HepG2 (cell line): ENCODE measurements at regions not wholly inside any gene's neighbourhood (a gene's known extent, or its start where the extent isn't known, plus 50 kb on each side); places are given as distances from the start of the nearest gene placed in this dataset.

Experiments
- ATAC-seq: fragments of 200-7000 bp; cut with Tn5 transposase; 3 replicates; pipeline ENCODE4 v1.9.1; 2020; ENCODE audit warnings: mild to moderate bottlenecking, moderate library complexity
- BruUV-seq: library from RNA; stranded (reverse); fragments of 400-500 nt; replicated peaks from 2 replicates; lab custom pipeline; 2021; lab: Mats Ljungman, UMichigan
- CTCF ChIA-PET: fragments of 300-600 bp; formaldehyde crosslinking; extraction: SDS; loops from one replicate; lab custom pipeline; 2021; ENCODE audit warnings: low total read pairs, inconsistent platforms, low intra/inter-chr PET ratio; lab: Yijun Ruan, JAX
- POLR2A ChIA-PET: fragments of 350-600 bp; sonication (Branson Sonifier 250); formaldehyde crosslinking; loops from one replicate; lab custom pipeline; 2020; ENCODE audit warnings: antibody characterized with exemption, inconsistent platforms; lab: Yijun Ruan, JAX
- DNase-seq: peaks from one replicate; pipeline ENCODE4 v3.0.0-alpha.2; 2015; ENCODE audit warnings: low spot score
- FAIRE-seq: peaks from 3 replicates; lab custom pipeline; 2011; peaks lifted over from hg19 to GRCh38; lab: Jason Lieb, UNC
- H2AFZ ChIP-seq: one replicate; pipeline ENCODE4 v1.6.1; 2011; ENCODE audit warnings: low read length, inconsistent platforms
- H3K27ac ChIP-seq: fragments of 300-600 bp; 3 replicates; pipeline ENCODE4 v1.8.0; 2011; ENCODE audit warnings: mixed run types, mild to moderate bottlenecking, mixed read lengths, low read length, inconsistent platforms; ENCODE audit not compliant: insufficient read depth; ENCODE audit errors: extremely low read length
- H3K27me3 ChIP-seq, 2 experiments: fragments of 200-600 bp in 1 of 2; 2 replicates in 1 of 2; 3 replicates in 1 of 2; pipeline versions ENCODE4 v1.6.0 to v1.8.0; 2011; ENCODE audit warnings: low read length in 2 of 2, mild to moderate bottlenecking in 2 of 2, moderate library complexity in 2 of 2, inconsistent platforms in 1 of 2; ENCODE audit not compliant: insufficient read depth in 2 of 2, control insufficient read depth in 1 of 2
- H3K36me3 ChIP-seq, 2 experiments: fragments of 200-600 bp in 1 of 2; replicated peaks in 1 of 2; 2 replicates in 1 of 2; 3 replicates in 1 of 2; pipeline versions ENCODE4 v1.5.1 to v1.8.0; 2011; ENCODE audit warnings: low read length in 2 of 2, inconsistent platforms in 1 of 2; ENCODE audit not compliant: insufficient read depth in 2 of 2, control insufficient read depth in 1 of 2
- H3K4me1 ChIP-seq: 2 replicates; pipeline ENCODE4 v1.5.1; 2012; ENCODE audit warnings: low read length, inconsistent platforms; ENCODE audit not compliant: insufficient read depth
- H3K4me2 ChIP-seq: 2 replicates; pipeline ENCODE4 v1.6.0; 2011; ENCODE audit warnings: low read depth, low read length, inconsistent platforms
- H3K4me3 ChIP-seq, 3 experiments: fragments of 200-600 bp in 1 of 3; sonication (generic), shearing (Covaris generic) in 1 of 3; replicated peaks in 1 of 3; 2 replicates each; pipeline ENCODE4 v1.5.1; 2011 to 2016; ENCODE audit warnings: low read length in 3 of 3, inconsistent platforms in 2 of 3, low read depth in 2 of 3, mild to moderate bottlenecking in 2 of 3, control low read depth in 1 of 3, mixed read lengths in 1 of 3; ENCODE audit not compliant: insufficient read depth in 1 of 3
- H3K79me2 ChIP-seq: one replicate; pipeline ENCODE4 v1.6.1; 2011; ENCODE audit warnings: low read length, inconsistent platforms; ENCODE audit not compliant: insufficient read depth
- H3K9ac ChIP-seq: 2 replicates; pipeline ENCODE4 v1.6.0; 2011; ENCODE audit warnings: mild to moderate bottlenecking, low read depth, low read length, inconsistent platforms; ENCODE audit not compliant: insufficient read depth
- H3K9me3 ChIP-seq: 2 replicates; pipeline ENCODE4 v1.5.1; 2012; ENCODE audit warnings: mild to moderate bottlenecking, low read length
- H4K20me1 ChIP-seq: 2 replicates; pipeline ENCODE4 v1.6.0; 2011; ENCODE audit warnings: inconsistent platforms, mild to moderate bottlenecking, low read length, moderate library complexity; ENCODE audit not compliant: insufficient read depth
- GZF1 ChIP-seq: sonication (generic); formaldehyde crosslinking; IDR thresholded peaks from 2 replicates; pipeline ENCODE4 v1.5.1; 2020; ENCODE audit warnings: mild to moderate bottlenecking, missing genetic modification reagents
- HDAC6 ChIP-seq: fragments of 200-600 bp; sonication (generic); IDR thresholded peaks from 2 replicates; pipeline ENCODE4 v1.7.0; 2017; ENCODE audit warnings: mild to moderate bottlenecking, antibody characterized with exemption, low read length, low read depth
- MBNL3 ChIP-seq: fragments of 250-450 bp; sonication (Bioruptor Pico); conservative IDR thresholded peaks from 2 replicates; pipeline ENCODE4 v1.8.0; 2022; ENCODE audit warnings: mild to moderate bottlenecking, inconsistent platforms
- REXO4 ChIP-seq: sonication (generic); formaldehyde crosslinking; IDR thresholded peaks from 2 replicates; pipeline ENCODE4 v1.8.0; 2022; ENCODE audit warnings: missing genetic modification reagents, mild to moderate bottlenecking, borderline replicate concordance
- RORA ChIP-seq: sonication (generic); formaldehyde crosslinking; IDR thresholded peaks from 2 replicates; pipeline ENCODE4 v1.5.0; 2020; ENCODE audit warnings: mild to moderate bottlenecking, missing genetic modification reagents, moderate library complexity
- THAP11 ChIP-seq: IDR thresholded peaks from 2 replicates; pipeline ENCODE4 v1.6.1; 2016; ENCODE audit warnings: missing biosample characterization, missing genetic modification reagents
- ZNF143 ChIP-seq: sonication (generic); formaldehyde crosslinking; IDR thresholded peaks from 2 replicates; pipeline ENCODE4 v1.4.0; 2020; ENCODE audit warnings: missing genetic modification reagents
- ZSCAN20 ChIP-seq: sonication (generic); formaldehyde crosslinking; IDR thresholded peaks from 2 replicates; pipeline ENCODE4 v1.4.0; 2020; ENCODE audit warnings: missing genetic modification reagents, mild to moderate bottlenecking, borderline replicate concordance
- ZSCAN9 ChIP-seq: IDR thresholded peaks from 2 replicates; pipeline ENCODE4 v1.6.1; 2016; ENCODE audit warnings: borderline replicate concordance
- WGBS: methylation state at CpG from one replicate; pipeline ENCODE4 v1.1.6; 2017; ENCODE audit warnings: low lambda C conversion rate; 5-methylcytosine and 5-hydroxymethylcytosine counted together
- in situ Hi-C: cut with HindIII; loops from 2 replicates; pipeline ENCODE4 v1.10.0; 2017; ENCODE audit warnings: low pct_unique_long_range_greater_than_20kb; ENCODE audit not compliant: extremely low pct_ligation_motif_present
- intact Hi-C: fragments of 100-400 bp; cut with micrococcal nuclease; formaldehyde crosslinking; loops from one replicate; pipeline ENCODE4 v1.10.0; 2022; ENCODE audit not compliant: unreplicated experiment
- TF ChIP-seq, protein P1 (sequence below): sonication (generic); formaldehyde crosslinking; IDR thresholded peaks from 2 replicates; pipeline ENCODE4 v1.4.0; 2020; ENCODE audit warnings: missing genetic modification reagents, borderline replicate concordance
- TF ChIP-seq, protein P2 (sequence below): sonication (generic); formaldehyde crosslinking; IDR thresholded peaks from 2 replicates; pipeline ENCODE4 v1.8.1; 2022; ENCODE audit warnings: low read depth, mild to moderate bottlenecking, missing genetic modification reagents
- TF ChIP-seq, protein P3 (sequence below): sonication (generic); formaldehyde crosslinking; IDR thresholded peaks from 2 replicates; pipeline ENCODE4 v1.5.0; 2020; ENCODE audit warnings: missing genetic modification reagents, mild to moderate bottlenecking, borderline replicate concordance

DNA sequence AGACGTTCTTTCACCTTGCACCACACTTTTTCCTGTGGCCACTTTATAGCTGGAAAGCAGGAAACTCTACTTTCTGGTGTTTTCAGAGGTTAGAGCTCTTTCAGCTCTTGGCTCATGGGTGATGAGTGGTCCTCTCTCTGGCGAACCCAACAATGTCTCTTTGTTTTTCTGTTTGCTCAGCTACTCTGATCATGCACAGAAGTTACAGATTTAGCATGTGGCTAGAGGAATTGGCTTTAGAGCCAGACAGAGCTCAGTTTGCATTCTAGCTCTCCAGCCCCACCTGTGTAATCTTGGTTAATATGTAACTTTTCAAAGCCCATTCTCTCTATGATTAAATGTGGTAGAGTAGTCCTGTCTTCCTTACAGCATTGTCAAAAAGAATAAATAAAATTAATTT, 225.2 kb downstream of the HAPSTR1 start (continued):
- TF ChIP-seq, protein P1, sequence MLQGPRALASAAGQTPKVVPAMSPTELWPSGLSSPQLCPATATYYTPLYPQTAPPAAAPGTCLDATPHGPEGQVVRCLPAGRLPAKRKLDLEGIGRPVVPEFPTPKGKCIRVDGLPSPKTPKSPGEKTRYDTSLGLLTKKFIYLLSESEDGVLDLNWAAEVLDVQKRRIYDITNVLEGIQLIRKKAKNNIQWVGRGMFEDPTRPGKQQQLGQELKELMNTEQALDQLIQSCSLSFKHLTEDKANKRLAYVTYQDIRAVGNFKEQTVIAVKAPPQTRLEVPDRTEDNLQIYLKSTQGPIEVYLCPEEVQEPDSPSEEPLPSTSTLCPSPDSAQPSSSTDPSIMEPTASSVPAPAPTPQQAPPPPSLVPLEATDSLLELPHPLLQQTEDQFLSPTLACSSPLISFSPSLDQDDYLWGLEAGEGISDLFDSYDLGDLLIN (CRISPR knock-in tag): no peak
- TF ChIP-seq RORA (no peak), GZF1 (CRISPR knock-in tag) (no peak), MBNL3 (CRISPR knock-in tag) (no peak), ZSCAN9 (CRISPR knock-in tag) (peak; percentile 60; the same call in 1 of the 2 replicates), HDAC6 (no peak)
- TF ChIP-seq, protein P2, sequence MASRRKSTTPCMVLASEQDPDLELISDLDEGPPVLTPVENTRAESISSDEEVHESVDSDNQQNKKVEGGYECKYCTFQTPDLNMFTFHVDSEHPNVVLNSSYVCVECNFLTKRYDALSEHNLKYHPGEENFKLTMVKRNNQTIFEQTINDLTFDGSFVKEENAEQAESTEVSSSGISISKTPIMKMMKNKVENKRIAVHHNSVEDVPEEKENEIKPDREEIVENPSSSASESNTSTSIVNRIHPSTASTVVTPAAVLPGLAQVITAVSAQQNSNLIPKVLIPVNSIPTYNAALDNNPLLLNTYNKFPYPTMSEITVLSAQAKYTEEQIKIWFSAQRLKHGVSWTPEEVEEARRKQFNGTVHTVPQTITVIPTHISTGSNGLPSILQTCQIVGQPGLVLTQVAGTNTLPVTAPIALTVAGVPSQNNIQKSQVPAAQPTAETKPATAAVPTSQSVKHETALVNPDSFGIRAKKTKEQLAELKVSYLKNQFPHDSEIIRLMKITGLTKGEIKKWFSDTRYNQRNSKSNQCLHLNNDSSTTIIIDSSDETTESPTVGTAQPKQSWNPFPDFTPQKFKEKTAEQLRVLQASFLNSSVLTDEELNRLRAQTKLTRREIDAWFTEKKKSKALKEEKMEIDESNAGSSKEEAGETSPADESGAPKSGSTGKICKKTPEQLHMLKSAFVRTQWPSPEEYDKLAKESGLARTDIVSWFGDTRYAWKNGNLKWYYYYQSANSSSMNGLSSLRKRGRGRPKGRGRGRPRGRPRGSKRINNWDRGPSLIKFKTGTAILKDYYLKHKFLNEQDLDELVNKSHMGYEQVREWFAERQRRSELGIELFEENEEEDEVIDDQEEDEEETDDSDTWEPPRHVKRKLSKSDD: no peak
- TF ChIP-seq, protein P3, sequence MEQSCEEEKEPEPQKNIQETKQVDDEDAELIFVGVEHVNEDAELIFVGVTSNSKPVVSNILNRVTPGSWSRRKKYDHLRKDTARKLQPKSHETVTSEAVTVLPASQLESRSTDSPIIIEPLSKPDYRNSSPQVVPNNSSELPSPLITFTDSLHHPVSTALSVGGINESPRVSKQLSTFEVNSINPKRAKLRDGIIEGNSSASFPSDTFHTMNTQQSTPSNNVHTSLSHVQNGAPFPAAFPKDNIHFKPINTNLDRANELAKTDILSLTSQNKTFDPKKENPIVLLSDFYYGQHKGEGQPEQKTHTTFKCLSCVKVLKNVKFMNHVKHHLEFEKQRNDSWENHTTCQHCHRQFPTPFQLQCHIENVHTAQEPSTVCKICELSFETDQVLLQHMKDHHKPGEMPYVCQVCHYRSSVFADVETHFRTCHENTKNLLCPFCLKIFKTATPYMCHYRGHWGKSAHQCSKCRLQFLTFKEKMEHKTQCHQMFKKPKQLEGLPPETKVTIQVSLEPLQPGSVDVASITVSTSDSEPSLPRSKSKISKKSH: no peak

DNA sequence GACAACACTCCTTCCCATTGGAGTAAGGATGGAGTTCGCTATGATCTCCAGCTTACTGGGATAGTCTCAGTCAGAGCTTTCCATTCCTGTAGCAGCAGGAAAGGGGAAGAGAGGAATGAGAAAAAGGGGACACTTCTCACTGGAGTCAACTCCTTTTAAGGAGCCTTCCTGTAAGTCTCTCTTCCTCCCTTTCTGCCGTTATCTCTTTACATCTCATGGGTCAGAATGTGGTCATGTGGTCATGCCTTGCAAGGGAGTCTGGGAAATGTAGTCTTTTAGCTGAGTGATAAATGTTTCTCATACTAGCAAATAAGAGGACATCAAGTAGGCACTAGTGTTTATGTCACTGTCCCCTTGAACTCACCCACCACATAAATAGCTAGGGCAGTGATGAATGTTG, 227.3 kb downstream of the HAPSTR1 start:
- ATAC-seq (no peak), DNase-seq (no peak), FAIRE-seq (no peak)
- Histone ChIP-seq H3K4me2 (no peak overlapping the region), H4K20me1 (no peaks in the 10 kb centered on the region), H3K79me2 (no peaks in the 10 kb centered on the region), H2AFZ (no peak overlapping the region), H3K27ac (no peak overlapping the region), H3K4me1 (peaks cover 12% of the 10 kb centered on the region), H3K27me3 (no peaks in the 10 kb centered on the region), H3K9ac (no peak overlapping the region), H3K36me3 (no peaks in the 10 kb centered on the region), H3K9me3 (peaks cover 26% of the 10 kb centered on the region), H3K4me3 (no peak overlapping the region)
- BruUV-seq: no TSS peak
- POLR2A ChIA-PET: no interaction called here
- in situ Hi-C loops (no loop called here), intact Hi-C loops (no loop called here)
- WGBS: 22% methylated on average over 2 of the region's 2 CpGs
- CTCF ChIA-PET: no interaction called here
- TF ChIP-seq THAP11 (CRISPR knock-in tag): peak; percentile 94
- TF ChIP-seq REXO4: no peak
- TF ChIP-seq ZSCAN20: no peak
- peak; percentile 81 for TF ChIP-seq ZNF143 (CRISPR knock-in tag)
